ENCODE measurements at regions not wholly inside any gene's neighbourhood (a gene's known extent, or its start where the extent isn't known, plus 50 kb on each side); places are given as distances from the start of the nearest gene placed in this dataset.

GRCh38 chr5:101917166-101917565 lies 378.9 kb downstream of the SLCO4C1 start:
- TF ChIP-seq CTCF (IDR thresholded peaks at IDR 0.05) = no peak
- TF ChIP-seq EP300 (IDR thresholded peaks at IDR 0.05) = no peak
- TF ChIP-seq POLR2A (IDR thresholded peaks at IDR 0.05) = no peak
- Histone ChIP-seq H3K9me3 (no peaks in the 10 kb centered on the region), H3K36me3 (no peaks in the 10 kb centered on the region), H3K27me3 (no peaks in the 10 kb centered on the region), H3K4me1 (no peaks in the 10 kb centered on the region), H3K27ac (no peak overlapping the region), H3K4me3 (no peak overlapping the region)
- no peak for DNase-seq (ENCODE audit: low spot score in 2 of 2)
- WGBS, 2 donors = 37 to 46% methylated on average over 2 of the region's 2 CpGs

GRCh38 chr5:101915554-101915953 lies 380.5 kb downstream of the SLCO4C1 start:
- no peaks in the 10 kb centered on the region for H3K27me3 ChIP-seq
- no peaks in the 10 kb centered on the region for H3K36me3 ChIP-seq
- WGBS, 2 donors = 83 to 86% methylated on average over 7 of the region's 7 CpGs
- no peak overlapping the region for H3K27ac ChIP-seq
- no peaks in the 10 kb centered on the region for H3K9me3 ChIP-seq
- TF ChIP-seq POLR2A (IDR thresholded peaks at IDR 0.05) = no peak
- TF ChIP-seq CTCF (IDR thresholded peaks at IDR 0.05) = no peak
- TF ChIP-seq EP300 (IDR thresholded peaks at IDR 0.05) = no peak
- H3K4me1 ChIP-seq = no peaks in the 10 kb centered on the region
- H3K4me3 ChIP-seq = no peak overlapping the region
- no peak for DNase-seq (ENCODE audit: low spot score in 2 of 2)

- no peak for TF ChIP-seq EP300 (IDR thresholded peaks at IDR 0.05)
- no peak for TF ChIP-seq CTCF (IDR thresholded peaks at IDR 0.05)
- no peak for TF ChIP-seq POLR2A (IDR thresholded peaks at IDR 0.05)
- no peaks in the 10 kb centered on the region for H3K4me1 ChIP-seq
- H3K4me3 ChIP-seq = no peak overlapping the region
- no peaks in the 10 kb centered on the region for H3K27me3 ChIP-seq
- WGBS, 2 donors = 19 to 26% methylated on average over 1 of the region's 1 CpG
- H3K27ac ChIP-seq = no peak overlapping the region
- DNase-seq (ENCODE audit: low spot score in 2 of 2) = no peak
- no peaks in the 10 kb centered on the region for H3K36me3 ChIP-seq
- H3K9me3 ChIP-seq = no peaks in the 10 kb centered on the region
These were observed 391.3 kb downstream of the SLCO4C1 start for GRCh38 chr5:101904736-101905135.

GRCh38 chr5:101897914-101898313 lies 398.2 kb downstream of the SLCO4C1 start:
- no peak for TF ChIP-seq POLR2A (IDR thresholded peaks at IDR 0.05)
- no peak for TF ChIP-seq EP300 (IDR thresholded peaks at IDR 0.05)
- no peak for TF ChIP-seq CTCF (IDR thresholded peaks at IDR 0.05)
- no peaks in the 10 kb centered on the region for H3K27me3 ChIP-seq

GRCh38 chr5:101894985-101895384 lies 401.1 kb downstream of the SLCO4C1 start:
- WGBS, 2 donors = 46 to 96% methylated on average over 1 of the region's 1 CpG
- Histone ChIP-seq H3K9me3 (no peaks in the 10 kb centered on the region), H3K27ac (no peak overlapping the region), H3K4me1 (no peaks in the 10 kb centered on the region), H3K4me3 (no peak overlapping the region), H3K27me3 (no peaks in the 10 kb centered on the region), H3K36me3 (no peaks in the 10 kb centered on the region)
- no peak for TF ChIP-seq EP300 (IDR thresholded peaks at IDR 0.05)
- TF ChIP-seq CTCF (IDR thresholded peaks at IDR 0.05) = no peak
- no peak for TF ChIP-seq POLR2A (IDR thresholded peaks at IDR 0.05)
- DNase-seq (ENCODE audit: low spot score in 2 of 2) = no peak

More at GRCh38 chr5:101897914-101898313, 398.2 kb downstream of the SLCO4C1 start:
- Histone ChIP-seq H3K9me3 (no peaks in the 10 kb centered on the region), H3K4me3 (no peak overlapping the region), H3K27ac (no peak overlapping the region), H3K4me1 (no peaks in the 10 kb centered on the region), H3K36me3 (no peaks in the 10 kb centered on the region)
- no peak for DNase-seq (ENCODE audit: low spot score in 2 of 2)
- 63 to 71% methylated on average over 5 of the region's 5 CpGs for WGBS, 2 donors
